HepG2 (cell line): ENCODE measurements at regions not wholly inside any gene's neighbourhood (a gene's known extent, or its start where the extent isn't known, plus 50 kb on each side); places are given as distances from the start of the nearest gene placed in this dataset.

Experiments used
- ATAC-seq: fragments of 200-7000 bp; cut with Tn5 transposase; 3 replicates; pipeline ENCODE4 v1.9.1; 2020; ENCODE audit warnings: mild to moderate bottlenecking, moderate library complexity
- BruUV-seq: library from RNA; stranded (reverse); fragments of 400-500 nt; replicated peaks from 2 replicates; lab custom pipeline; 2021; lab: Mats Ljungman, UMichigan
- CTCF ChIA-PET: fragments of 300-600 bp; formaldehyde crosslinking; extraction: SDS; loops from one replicate; lab custom pipeline; 2021; ENCODE audit warnings: low total read pairs, inconsistent platforms, low intra/inter-chr PET ratio; lab: Yijun Ruan, JAX
- POLR2A ChIA-PET: fragments of 350-600 bp; sonication (Branson Sonifier 250); formaldehyde crosslinking; loops from one replicate; lab custom pipeline; 2020; ENCODE audit warnings: antibody characterized with exemption, inconsistent platforms; lab: Yijun Ruan, JAX
- DNase-seq: peaks from one replicate; pipeline ENCODE4 v3.0.0-alpha.2; 2015; ENCODE audit warnings: low spot score
- FAIRE-seq: peaks from 3 replicates; lab custom pipeline; 2011; peaks lifted over from hg19 to GRCh38; lab: Jason Lieb, UNC
- H2AFZ ChIP-seq: one replicate; pipeline ENCODE4 v1.6.1; 2011; ENCODE audit warnings: low read length, inconsistent platforms
- H3K27ac ChIP-seq: fragments of 300-600 bp; 3 replicates; pipeline ENCODE4 v1.8.0; 2011; ENCODE audit warnings: mixed run types, mild to moderate bottlenecking, mixed read lengths, low read length, inconsistent platforms; ENCODE audit not compliant: insufficient read depth; ENCODE audit errors: extremely low read length
- H3K27me3 ChIP-seq, 2 experiments: fragments of 200-600 bp in 1 of 2; 2 replicates in 1 of 2; 3 replicates in 1 of 2; pipeline versions ENCODE4 v1.6.0 to v1.8.0; 2011; ENCODE audit warnings: low read length in 2 of 2, mild to moderate bottlenecking in 2 of 2, moderate library complexity in 2 of 2, inconsistent platforms in 1 of 2; ENCODE audit not compliant: insufficient read depth in 2 of 2, control insufficient read depth in 1 of 2
- H3K36me3 ChIP-seq, 2 experiments: fragments of 200-600 bp in 1 of 2; replicated peaks in 1 of 2; 2 replicates in 1 of 2; 3 replicates in 1 of 2; pipeline versions ENCODE4 v1.5.1 to v1.8.0; 2011; ENCODE audit warnings: low read length in 2 of 2, inconsistent platforms in 1 of 2; ENCODE audit not compliant: insufficient read depth in 2 of 2, control insufficient read depth in 1 of 2
- H3K4me1 ChIP-seq: 2 replicates; pipeline ENCODE4 v1.5.1; 2012; ENCODE audit warnings: low read length, inconsistent platforms; ENCODE audit not compliant: insufficient read depth
- H3K4me2 ChIP-seq: 2 replicates; pipeline ENCODE4 v1.6.0; 2011; ENCODE audit warnings: low read depth, low read length, inconsistent platforms
- H3K4me3 ChIP-seq, 3 experiments: fragments of 200-600 bp in 1 of 3; sonication (generic), shearing (Covaris generic) in 1 of 3; replicated peaks in 1 of 3; 2 replicates each; pipeline ENCODE4 v1.5.1; 2011 to 2016; ENCODE audit warnings: low read length in 3 of 3, inconsistent platforms in 2 of 3, low read depth in 2 of 3, mild to moderate bottlenecking in 2 of 3, control low read depth in 1 of 3, mixed read lengths in 1 of 3; ENCODE audit not compliant: insufficient read depth in 1 of 3
- H3K79me2 ChIP-seq: one replicate; pipeline ENCODE4 v1.6.1; 2011; ENCODE audit warnings: low read length, inconsistent platforms; ENCODE audit not compliant: insufficient read depth
- H3K9ac ChIP-seq: 2 replicates; pipeline ENCODE4 v1.6.0; 2011; ENCODE audit warnings: mild to moderate bottlenecking, low read depth, low read length, inconsistent platforms; ENCODE audit not compliant: insufficient read depth
- H3K9me3 ChIP-seq: 2 replicates; pipeline ENCODE4 v1.5.1; 2012; ENCODE audit warnings: mild to moderate bottlenecking, low read length
- H4K20me1 ChIP-seq: 2 replicates; pipeline ENCODE4 v1.6.0; 2011; ENCODE audit warnings: inconsistent platforms, mild to moderate bottlenecking, low read length, moderate library complexity; ENCODE audit not compliant: insufficient read depth
- GLMP ChIP-seq: sonication (generic); formaldehyde crosslinking; IDR thresholded peaks from 2 replicates; pipeline ENCODE4 v1.9.0; 2021; ENCODE audit warnings: missing genetic modification reagents, mild to moderate bottlenecking, borderline replicate concordance
- MED8 ChIP-seq: sonication (generic); formaldehyde crosslinking; IDR thresholded peaks from 2 replicates; pipeline ENCODE4 v1.8.1; 2023; ENCODE audit warnings: mild to moderate bottlenecking, missing genetic modification reagents; ENCODE audit not compliant: insufficient replicate concordance
- PRPF4 ChIP-seq: fragments of 200-400 bp; formaldehyde crosslinking; IDR thresholded peaks from 2 replicates; pipeline ENCODE4 v1.6.1; 2016; ENCODE audit warnings: low read length, low read depth; ENCODE audit not compliant: poor library complexity, severe bottlenecking
- STAT6 ChIP-seq: sonication (generic); formaldehyde crosslinking; IDR thresholded peaks from 2 replicates; pipeline ENCODE4 v1.4.0; 2020; ENCODE audit warnings: missing genetic modification reagents, mild to moderate bottlenecking, borderline replicate concordance
- TAF1 ChIP-seq: sonication (generic); formaldehyde crosslinking; IDR thresholded peaks from 2 replicates; pipeline ENCODE4 v1.4.0; 2020; ENCODE audit warnings: missing genetic modification reagents
- ZNF451 ChIP-seq: sonication (generic); formaldehyde crosslinking; IDR thresholded peaks from 2 replicates; pipeline ENCODE4 v1.5.0; 2020; ENCODE audit warnings: mild to moderate bottlenecking, missing genetic modification reagents
- ZNF556 ChIP-seq: sonication (generic); formaldehyde crosslinking; IDR thresholded peaks from 2 replicates; pipeline ENCODE4 v1.4.0; 2020; ENCODE audit warnings: mild to moderate bottlenecking, missing genetic modification reagents, borderline replicate concordance
- ZNF563 ChIP-seq: sonication (generic); formaldehyde crosslinking; IDR thresholded peaks from 2 replicates; pipeline ENCODE4 v1.8.0; 2022; ENCODE audit warnings: mild to moderate bottlenecking, moderate library complexity, missing genetic modification reagents
- ZSCAN25 ChIP-seq: sonication (generic); formaldehyde crosslinking; IDR thresholded peaks from 2 replicates; pipeline ENCODE4 v1.8.0; 2022; ENCODE audit warnings: mild to moderate bottlenecking, missing genetic modification reagents
- ZZZ3 ChIP-seq: sonication (generic); formaldehyde crosslinking; IDR thresholded peaks from 2 replicates; pipeline ENCODE4 v1.4.0; 2020; ENCODE audit warnings: missing genetic modification reagents, mild to moderate bottlenecking, borderline replicate concordance
- WGBS: methylation state at CpG from one replicate; pipeline ENCODE4 v1.1.6; 2017; ENCODE audit warnings: low lambda C conversion rate; 5-methylcytosine and 5-hydroxymethylcytosine counted together
- in situ Hi-C: cut with HindIII; loops from 2 replicates; pipeline ENCODE4 v1.10.0; 2017; ENCODE audit warnings: low pct_unique_long_range_greater_than_20kb; ENCODE audit not compliant: extremely low pct_ligation_motif_present
- intact Hi-C: fragments of 100-400 bp; cut with micrococcal nuclease; formaldehyde crosslinking; loops from one replicate; pipeline ENCODE4 v1.10.0; 2022; ENCODE audit not compliant: unreplicated experiment
- TF ChIP-seq, protein P1 (sequence below): sonication (generic); formaldehyde crosslinking; conservative IDR thresholded peaks from 2 replicates; pipeline ENCODE4 v1.8.0; 2022; ENCODE audit warnings: mild to moderate bottlenecking, moderate library complexity, missing genetic modification reagents

- no TSS peak for BruUV-seq
- intact Hi-C loops = no loop called here
- Histone ChIP-seq H3K79me2 (no peaks in the 10 kb centered on the region), H3K4me3 (no peak overlapping the region), H3K4me1 (no peaks in the 10 kb centered on the region), H3K27me3 (no peaks in the 10 kb centered on the region), H2AFZ (no peak overlapping the region), H4K20me1 (no peaks in the 10 kb centered on the region), H3K9me3 (peaks cover 18% of the 10 kb centered on the region)
- ATAC-seq (no peak), FAIRE-seq (no peak), DNase-seq (no peak)
- TF ChIP-seq PRPF4 (no peak), GLMP (CRISPR knock-in tag) (no peak), STAT6 (CRISPR knock-in tag) (no peak), TAF1 (no peak), ZNF556 (no peak), ZZZ3 (no peak), ZNF563 (no peak), MED8 (CRISPR knock-in tag) (no peak), ZSCAN25 (CRISPR knock-in tag) (no peak), ZNF451 (CRISPR knock-in tag) (no peak)
- TF ChIP-seq, protein P1, sequence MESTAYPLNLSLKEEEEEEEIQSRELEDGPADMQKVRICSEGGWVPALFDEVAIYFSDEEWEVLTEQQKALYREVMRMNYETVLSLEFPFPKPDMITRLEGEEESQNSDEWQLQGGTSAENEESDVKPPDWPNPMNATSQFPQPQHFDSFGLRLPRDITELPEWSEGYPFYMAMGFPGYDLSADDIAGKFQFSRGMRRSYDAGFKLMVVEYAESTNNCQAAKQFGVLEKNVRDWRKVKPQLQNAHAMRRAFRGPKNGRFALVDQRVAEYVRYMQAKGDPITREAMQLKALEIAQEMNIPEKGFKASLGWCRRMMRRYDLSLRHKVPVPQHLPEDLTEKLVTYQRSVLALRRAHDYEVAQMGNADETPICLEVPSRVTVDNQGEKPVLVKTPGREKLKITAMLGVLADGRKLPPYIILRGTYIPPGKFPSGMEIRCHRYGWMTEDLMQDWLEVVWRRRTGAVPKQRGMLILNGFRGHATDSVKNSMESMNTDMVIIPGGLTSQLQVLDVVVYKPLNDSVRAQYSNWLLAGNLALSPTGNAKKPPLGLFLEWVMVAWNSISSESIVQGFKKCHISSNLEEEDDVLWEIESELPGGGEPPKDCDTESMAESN (CRISPR knock-in tag) = no peak
- TF ChIP-seq, all 625 proteins: peak for 0
- Histone ChIP-seq H3K36me3 (no peaks in the 10 kb centered on the region), H3K9ac (no peak overlapping the region), H3K4me2 (no peak overlapping the region), H3K27ac (no peak overlapping the region)
- CTCF ChIA-PET = no interaction called here
- 0% methylated on average over 1 of the region's 1 CpG for WGBS
- in situ Hi-C loops = no loop called here
- POLR2A ChIA-PET = no interaction called here
Observed at GRCh38 chr14:45727133-45727532, 474.1 kb upstream of the MIS18BP1 start.
